ENCODE measurements at regions not wholly inside any gene's neighbourhood (a gene's known extent, or its start where the extent isn't known, plus 50 kb on each side); places are given as distances from the start of the nearest gene placed in this dataset.

GRCh38 chr4:17280261-17281018 lies 231.4 kb downstream of the QDPR start:
- 97 to 99% (median 97%) methylated on average over 6 of the region's 6 CpGs for WGBS, 3 donors

GRCh38 chr4:17276776-17277175 lies 235.1 kb downstream of the QDPR start:
- intact Hi-C loops (cut with DNase I): no loop called here
- 10 to 18% (median 15%) methylated on average over 6 of the region's 6 CpGs for WGBS, 3 donors
- Histone ChIP-seq H3K4me3 (no peak overlapping the region), H3K9me3 (no peaks in the 10 kb centered on the region), H3K27ac (no peak overlapping the region), H3K27me3 (ENCODE audit: insufficient read depth in 3 of 3, low read length in 2 of 3) (no peaks in the 10 kb centered on the region), H3K36me3 (ENCODE audit: insufficient read depth in 1 of 2, low read depth in 1 of 2) (no peaks in the 10 kb centered on the region), H3K4me1 (no peaks in the 10 kb centered on the region)
- ATAC-seq (no peak), DNase-seq (peak in 1 of 2 donors; percentile 12)
- TF ChIP-seq CTCF (IDR thresholded peaks at IDR 0.05): no peak

More at GRCh38 chr4:17280261-17281018, 231.4 kb downstream of the QDPR start:
- ATAC-seq (no peak), DNase-seq (no peak)
- Histone ChIP-seq H3K4me3 (no peak overlapping the region), H3K27me3 (ENCODE audit: insufficient read depth in 3 of 3, low read length in 2 of 3) (no peaks in the 10 kb centered on the region), H3K36me3 (ENCODE audit: insufficient read depth in 1 of 2, low read depth in 1 of 2) (no peaks in the 10 kb centered on the region), H3K4me1 (no peaks in the 10 kb centered on the region), H3K9me3 (no peaks in the 10 kb centered on the region), H3K27ac (no peak overlapping the region)
- intact Hi-C loops (cut with DNase I): no loop called here
- no peak for TF ChIP-seq CTCF (IDR thresholded peaks at IDR 0.05)

GRCh38 chr4:17275836-17276235 lies 236.1 kb downstream of the QDPR start:
- Histone ChIP-seq H3K27me3 (ENCODE audit: insufficient read depth in 3 of 3, low read length in 2 of 3) (no peaks in the 10 kb centered on the region), H3K4me3 (no peak overlapping the region), H3K9me3 (no peaks in the 10 kb centered on the region), H3K4me1 (no peaks in the 10 kb centered on the region), H3K36me3 (ENCODE audit: insufficient read depth in 1 of 2, low read depth in 1 of 2) (no peaks in the 10 kb centered on the region), H3K27ac (no peak overlapping the region)
- TF ChIP-seq CTCF (IDR thresholded peaks at IDR 0.05): no peak
- intact Hi-C loops (cut with DNase I): no loop called here
- DNase-seq (no peak), ATAC-seq (no peak)
- 50 to 62% (median 55%) methylated on average over 3 of the region's 3 CpGs for WGBS, 3 donors

- Histone ChIP-seq H3K36me3 (ENCODE audit: insufficient read depth in 1 of 2, low read depth in 1 of 2) (no peaks in the 10 kb centered on the region), H3K9me3 (no peaks in the 10 kb centered on the region), H3K4me1 (no peaks in the 10 kb centered on the region), H3K4me3 (no peak overlapping the region), H3K27ac (no peak overlapping the region), H3K27me3 (ENCODE audit: insufficient read depth in 3 of 3, low read length in 2 of 3) (no peaks in the 10 kb centered on the region)
- ATAC-seq (no peak), DNase-seq (no peak)
- intact Hi-C loops (cut with DNase I): no loop called here
- no peak for TF ChIP-seq CTCF (IDR thresholded peaks at IDR 0.05)
These were observed 238.8 kb downstream of the QDPR start for GRCh38 chr4:17273047-17273446.

- 84 to 89% (median 87%) methylated on average over 6 of the region's 6 CpGs for WGBS, 3 donors
- no peak for TF ChIP-seq CTCF (IDR thresholded peaks at IDR 0.05)
- no peak overlapping the region for H3K4me3 ChIP-seq
- H3K27me3 ChIP-seq (ENCODE audit: insufficient read depth in 3 of 3, low read length in 2 of 3): no peaks in the 10 kb centered on the region
- no peaks in the 10 kb centered on the region for H3K4me1 ChIP-seq
- H3K9me3 ChIP-seq: no peaks in the 10 kb centered on the region
- no peak overlapping the region for H3K27ac ChIP-seq
- DNase-seq (no peak), ATAC-seq (no peak)
- intact Hi-C loops (cut with DNase I): no loop called here
- H3K36me3 ChIP-seq (ENCODE audit: insufficient read depth in 1 of 2, low read depth in 1 of 2): no peaks in the 10 kb centered on the region
These were observed 239.7 kb downstream of the QDPR start for GRCh38 chr4:17272154-17272553.
